PC-3 (cell line): ENCODE measurements at regions not wholly inside any gene's neighbourhood (a gene's known extent, or its start where the extent isn't known, plus 50 kb on each side); places are given as distances from the start of the nearest gene placed in this dataset.
A peak's percentile ranks its signal among the peaks of the same experiment; 100 is the strongest.

ENCODE experiments used
- ATAC-seq: fragments of 200-7000 bp; cut with Tn5 transposase; 2 replicates; pipeline ENCODE4 v1.9.1; 2020; ENCODE audit warnings: mild to moderate bottlenecking, moderate library complexity
- BruUV-seq: library from RNA; stranded (reverse); fragments of 400-500 nt; replicated peaks from 2 replicates; lab custom pipeline; 2021; lab: Mats Ljungman, UMichigan
- CTCF ChIA-PET: fragments of 300-600 bp; sonication (Branson Sonifier 250); formaldehyde crosslinking; loops from one replicate; lab custom pipeline; 2022; ENCODE audit warnings: antibody characterized with exemption; lab: Charles Lee
- POLR2A ChIA-PET: fragments of 300-600 bp; sonication (Branson Sonifier 250); formaldehyde crosslinking; loops from one replicate; lab custom pipeline; 2022; ENCODE audit warnings: antibody characterized with exemption; ENCODE audit not compliant: unreplicated experiment; lab: Charles Lee
- DNase-seq: peaks from one replicate; pipeline ENCODE4 v3.0.0-alpha.2; 2015
- H2AFZ ChIP-seq: fragments of 300-600 bp; sonication (generic); 2 replicates; pipeline ENCODE4 v1.6.0; 2016; ENCODE audit warnings: antibody characterized with exemption, low read length
- H3F3A ChIP-seq: fragments of 300-600 bp; sonication (generic); one replicate; pipeline ENCODE4 v1.6.0; 2017; ENCODE audit warnings: antibody characterized with exemption, low read length, control low read depth, mild to moderate bottlenecking; ENCODE audit not compliant: unreplicated experiment
- H3K27ac ChIP-seq: fragments of 300-600 bp; sonication (generic); 2 replicates; pipeline ENCODE4 v1.5.1; 2016; ENCODE audit warnings: mild to moderate bottlenecking, low read length
- H3K27me3 ChIP-seq: fragments of 300-600 bp; sonication (generic); 2 replicates; pipeline ENCODE4 v1.6.1; 2016; ENCODE audit warnings: low read length, mixed read lengths
- H3K36me3 ChIP-seq: fragments of 300-600 bp; sonication (generic); 2 replicates; pipeline ENCODE4 v1.6.1; 2016; ENCODE audit warnings: low read depth, mixed run types, low read length, mixed read lengths
- H3K4me1 ChIP-seq: fragments of 300-600 bp; sonication (generic); 2 replicates; pipeline ENCODE4 v1.5.1; 2016; ENCODE audit warnings: low read length; ENCODE audit not compliant: insufficient read depth
- H3K4me2 ChIP-seq: fragments of 300-600 bp; sonication (generic); 2 replicates; pipeline ENCODE4 v1.6.0; 2016; ENCODE audit warnings: low read length
- H3K4me3 ChIP-seq: fragments of 300-600 bp; sonication (generic); 2 replicates; pipeline ENCODE4 v1.5.1; 2016; ENCODE audit warnings: mild to moderate bottlenecking, low read length, mixed read lengths
- H3K79me2 ChIP-seq: fragments of 300-600 bp; sonication (generic); 2 replicates; pipeline ENCODE4 v1.6.1; 2017; ENCODE audit warnings: low read length, mixed read lengths
- H3K9ac ChIP-seq: fragments of 300-600 bp; sonication (generic); 2 replicates; pipeline ENCODE4 v1.6.0; 2016; ENCODE audit warnings: mild to moderate bottlenecking, low read length
- H3K9me2 ChIP-seq: fragments of 300-600 bp; sonication (generic); replicated peaks from 2 replicates; pipeline ENCODE4 v1.6.1; 2016; ENCODE audit warnings: mixed run types, low read length, mixed read lengths
- H3K9me3 ChIP-seq: fragments of 300-600 bp; sonication (generic); 2 replicates; pipeline ENCODE4 v1.6.1; 2016; ENCODE audit warnings: low read length, mixed read lengths
- H4K20me1 ChIP-seq: fragments of 300-600 bp; sonication (generic); 2 replicates; pipeline ENCODE4 v1.6.1; 2016; ENCODE audit warnings: low read length, mixed read lengths
- EZH2 ChIP-seq: fragments of 300-600 bp; sonication (generic); IDR thresholded peaks from one replicate; pipeline ENCODE4 v1.6.1; 2017; ENCODE audit warnings: antibody characterized with exemption, mild to moderate bottlenecking, low read length; ENCODE audit not compliant: unreplicated experiment
- EZH2phosphoT487 ChIP-seq: fragments of 300-600 bp; sonication (generic); IDR thresholded peaks from 2 replicates; pipeline ENCODE4 v1.6.1; 2018; ENCODE audit warnings: mild to moderate bottlenecking, antibody characterized with exemption, low read length, borderline replicate concordance
- intact Hi-C: fragments of 100-400 bp; cut with micrococcal nuclease; formaldehyde crosslinking; loops from 2 replicates; pipeline ENCODE4 v1.9.0; 2023
- TF ChIP-seq, protein P1 (sequence below): fragments of 300-600 bp; sonication (generic); conservative IDR thresholded peaks from 2 replicates; pipeline ENCODE4 v1.5.1; 2017; ENCODE audit warnings: antibody characterized with exemption, low read depth, mild to moderate bottlenecking, low read length

DNA sequence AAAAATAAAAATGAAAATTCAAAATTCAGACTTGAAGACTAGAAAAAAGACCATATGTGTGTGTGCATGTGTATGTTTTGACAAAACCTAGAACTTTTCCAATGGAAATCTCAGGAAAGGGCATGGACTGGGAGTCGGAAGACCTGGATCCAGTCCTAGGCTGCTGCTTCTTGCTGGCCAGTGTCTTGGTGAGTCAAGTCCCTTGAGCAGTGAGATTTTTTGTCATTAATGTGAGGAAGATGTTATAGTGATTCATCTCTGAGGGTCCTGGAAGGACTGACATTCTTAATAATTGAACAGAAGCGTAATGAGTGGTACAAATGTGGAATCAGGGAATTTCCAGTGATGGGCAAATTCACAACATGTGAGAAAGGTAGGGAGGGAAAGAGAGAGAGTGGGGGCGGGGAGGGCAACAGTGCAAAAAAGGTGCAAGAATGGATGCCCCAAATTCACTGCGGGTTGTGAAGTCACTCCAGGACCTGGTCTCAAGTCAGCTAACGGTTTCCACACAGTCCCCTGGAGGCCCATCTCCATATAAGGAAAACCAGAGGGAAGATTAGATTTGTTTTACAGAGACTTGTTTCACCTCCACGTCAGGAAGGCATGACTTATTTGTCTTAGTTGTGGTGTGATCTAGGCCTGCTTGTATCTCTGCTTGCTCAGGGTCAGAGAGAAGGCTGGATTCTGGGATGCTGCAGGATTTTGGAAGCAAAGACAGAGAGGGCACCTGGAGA lies 201.7 kb downstream of the BUB3 start:
- Histone ChIP-seq H3K9me2 (no peaks in the 10 kb centered on the region), H3K9me3 (no peaks in the 10 kb centered on the region), H2AFZ (no peak overlapping the region), H3K27ac (no peak overlapping the region), H3K4me2 (no peak overlapping the region), H3K4me1 (no peaks in the 10 kb centered on the region), H3K27me3 (no peaks in the 10 kb centered on the region), H3K9ac (no peak overlapping the region), H3K36me3 (no peaks in the 10 kb centered on the region), H4K20me1 (no peaks in the 10 kb centered on the region), H3F3A (no peaks in the 10 kb centered on the region), H3K4me3 (no peak overlapping the region), H3K79me2 (no peaks in the 10 kb centered on the region)
- intact Hi-C loops, result no loop called here
- ChIA-PET CTCF (no interaction called here), POLR2A (no interaction called here)
- BruUV-seq, result no TSS peak
- DNase-seq (no peak), ATAC-seq (no peak)
- TF ChIP-seq EZH2 (no peak), EZH2phosphoT487 (no peak)
- TF ChIP-seq, protein P1, sequence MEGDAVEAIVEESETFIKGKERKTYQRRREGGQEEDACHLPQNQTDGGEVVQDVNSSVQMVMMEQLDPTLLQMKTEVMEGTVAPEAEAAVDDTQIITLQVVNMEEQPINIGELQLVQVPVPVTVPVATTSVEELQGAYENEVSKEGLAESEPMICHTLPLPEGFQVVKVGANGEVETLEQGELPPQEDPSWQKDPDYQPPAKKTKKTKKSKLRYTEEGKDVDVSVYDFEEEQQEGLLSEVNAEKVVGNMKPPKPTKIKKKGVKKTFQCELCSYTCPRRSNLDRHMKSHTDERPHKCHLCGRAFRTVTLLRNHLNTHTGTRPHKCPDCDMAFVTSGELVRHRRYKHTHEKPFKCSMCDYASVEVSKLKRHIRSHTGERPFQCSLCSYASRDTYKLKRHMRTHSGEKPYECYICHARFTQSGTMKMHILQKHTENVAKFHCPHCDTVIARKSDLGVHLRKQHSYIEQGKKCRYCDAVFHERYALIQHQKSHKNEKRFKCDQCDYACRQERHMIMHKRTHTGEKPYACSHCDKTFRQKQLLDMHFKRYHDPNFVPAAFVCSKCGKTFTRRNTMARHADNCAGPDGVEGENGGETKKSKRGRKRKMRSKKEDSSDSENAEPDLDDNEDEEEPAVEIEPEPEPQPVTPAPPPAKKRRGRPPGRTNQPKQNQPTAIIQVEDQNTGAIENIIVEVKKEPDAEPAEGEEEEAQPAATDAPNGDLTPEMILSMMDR, result no peak

DNA sequence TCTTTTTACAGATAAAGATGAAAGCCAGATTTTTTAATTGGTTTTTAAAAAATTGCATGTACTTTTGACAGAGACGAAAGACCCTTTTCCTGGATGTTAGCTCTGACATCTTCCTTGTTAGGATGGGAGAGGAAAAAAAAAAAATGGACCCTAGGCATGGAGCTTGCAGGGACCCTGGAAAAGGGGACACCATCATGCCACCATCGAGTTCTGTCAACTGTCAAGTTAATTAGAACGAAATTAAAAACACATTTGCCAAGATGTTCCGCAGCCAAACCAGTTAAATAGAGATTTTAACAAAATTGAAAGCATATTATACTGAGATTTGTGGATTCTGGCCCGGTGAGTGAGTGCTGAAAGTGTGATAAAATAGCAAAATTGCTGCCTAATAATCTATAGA lies 202.6 kb downstream of the BUB3 start:
- TF ChIP-seq EZH2, result no peak
- TF ChIP-seq, protein P1, result no peak
- TF ChIP-seq EZH2phosphoT487, result no peak
- ChIA-PET CTCF (no interaction called here), POLR2A (no interaction called here)
- Histone ChIP-seq H3K79me2 (no peaks in the 10 kb centered on the region), H3F3A (no peaks in the 10 kb centered on the region), H3K27ac (no peak overlapping the region), H3K4me2 (no peak overlapping the region), H3K36me3 (no peaks in the 10 kb centered on the region), H4K20me1 (no peaks in the 10 kb centered on the region), H3K9ac (no peak overlapping the region), H3K9me2 (no peaks in the 10 kb centered on the region), H2AFZ (no peak overlapping the region), H3K27me3 (no peaks in the 10 kb centered on the region), H3K9me3 (no peaks in the 10 kb centered on the region), H3K4me3 (no peak overlapping the region), H3K4me1 (no peaks in the 10 kb centered on the region)
- ATAC-seq (no peak), DNase-seq (no peak)
- no TSS peak for BruUV-seq
- intact Hi-C loops, result no loop called here

DNA sequence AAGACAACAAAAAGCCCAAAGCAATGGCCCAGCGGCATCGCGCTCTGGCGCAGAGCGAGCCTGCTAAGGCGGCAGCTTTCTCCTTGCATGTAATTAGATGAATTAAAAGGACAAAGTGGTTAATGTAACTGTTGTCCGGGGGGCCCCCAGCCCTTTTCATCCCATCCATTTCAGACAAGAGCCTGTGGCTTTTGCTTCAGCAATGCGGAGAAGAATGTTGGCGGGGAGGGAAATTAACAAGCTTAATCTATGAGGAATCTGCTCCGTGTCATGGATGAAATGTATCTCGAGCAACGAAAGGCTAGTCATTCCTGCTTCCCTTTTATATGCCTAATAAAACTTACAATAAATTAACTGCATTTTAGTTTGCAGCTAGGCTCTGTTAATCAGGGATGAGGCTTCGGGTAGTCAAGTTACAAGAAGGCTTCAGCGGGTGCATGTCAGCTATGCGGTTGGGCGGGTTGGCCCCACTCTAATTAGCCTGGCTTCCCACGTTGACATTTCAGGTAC lies 203.3 kb downstream of the BUB3 start:
- no peaks in the 10 kb centered on the region for H3K79me2 ChIP-seq
- H3K9ac ChIP-seq, result no peak overlapping the region
- no peaks in the 10 kb centered on the region for H3K9me3 ChIP-seq
- intact Hi-C loops, result no loop called here
- no peaks in the 10 kb centered on the region for H3K4me1 ChIP-seq
- CTCF ChIA-PET, result no interaction called here
- no peaks in the 10 kb centered on the region for H4K20me1 ChIP-seq
- H2AFZ ChIP-seq, result no peak overlapping the region
- H3K9me2 ChIP-seq, result no peaks in the 10 kb centered on the region
- H3F3A ChIP-seq, result no peaks in the 10 kb centered on the region
- no peak overlapping the region for H3K4me3 ChIP-seq
- BruUV-seq, result no TSS peak
- H3K27ac ChIP-seq, result no peak overlapping the region
- POLR2A ChIA-PET, result no interaction called here
- ATAC-seq (peak; percentile 15; the same call in 1 of the 2 replicates), DNase-seq (no peak)
- no peak for TF ChIP-seq EZH2
- no peak for TF ChIP-seq EZH2phosphoT487
- TF ChIP-seq, protein P1, result no peak
- no peak overlapping the region for H3K4me2 ChIP-seq
- no peaks in the 10 kb centered on the region for H3K27me3 ChIP-seq
- no peaks in the 10 kb centered on the region for H3K36me3 ChIP-seq
